ENCODE measurements at regions not wholly inside any gene's neighbourhood (a gene's known extent, or its start where the extent isn't known, plus 50 kb on each side); places are given as distances from the start of the nearest gene placed in this dataset.

DNA sequence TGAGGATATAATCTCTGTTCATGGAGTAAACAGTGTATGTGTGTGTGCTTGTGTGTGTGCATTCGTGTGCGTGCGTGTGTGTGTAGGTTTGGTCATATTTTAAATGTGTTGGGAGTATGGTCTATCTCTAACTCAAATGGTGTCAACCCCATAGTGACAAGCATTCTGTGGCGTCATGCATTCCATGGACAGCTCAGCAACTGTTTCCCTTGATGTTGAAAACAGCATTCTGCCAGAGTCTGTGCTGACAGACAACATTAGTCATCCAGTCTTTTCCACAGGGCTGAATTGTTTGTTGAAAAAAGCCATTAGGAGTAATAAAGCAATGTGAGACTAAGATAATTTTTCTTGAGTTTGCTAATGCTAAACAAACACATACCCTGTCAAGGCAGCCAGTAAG, 706.6 kb downstream of the PCDH19 start:
- Histone ChIP-seq H3K4me3 (IDR thresholded peaks at IDR 0.05; ENCODE audit: insufficient read depth, low read depth, low read length) (no peak overlapping the region), H2AFZ (ENCODE audit: low read depth) (no peak overlapping the region), H3K79me2 (ENCODE audit: insufficient read depth, low read depth) (no peaks in the 10 kb centered on the region), H3K4me1 (ENCODE audit: low read depth, poor library complexity, severe bottlenecking) (no peaks in the 10 kb centered on the region), H3K27ac (no peak overlapping the region), H3K4me2 (no peak overlapping the region), H4K20me1 (ENCODE audit: insufficient read depth) (no peaks in the 10 kb centered on the region), H3K36me3 (ENCODE audit: insufficient read depth) (no peaks in the 10 kb centered on the region), H3K9ac (no peak overlapping the region), H3K27me3 (ENCODE audit: insufficient read depth, low read depth) (no peaks in the 10 kb centered on the region)
- TF ChIP-seq, protein P1, sequence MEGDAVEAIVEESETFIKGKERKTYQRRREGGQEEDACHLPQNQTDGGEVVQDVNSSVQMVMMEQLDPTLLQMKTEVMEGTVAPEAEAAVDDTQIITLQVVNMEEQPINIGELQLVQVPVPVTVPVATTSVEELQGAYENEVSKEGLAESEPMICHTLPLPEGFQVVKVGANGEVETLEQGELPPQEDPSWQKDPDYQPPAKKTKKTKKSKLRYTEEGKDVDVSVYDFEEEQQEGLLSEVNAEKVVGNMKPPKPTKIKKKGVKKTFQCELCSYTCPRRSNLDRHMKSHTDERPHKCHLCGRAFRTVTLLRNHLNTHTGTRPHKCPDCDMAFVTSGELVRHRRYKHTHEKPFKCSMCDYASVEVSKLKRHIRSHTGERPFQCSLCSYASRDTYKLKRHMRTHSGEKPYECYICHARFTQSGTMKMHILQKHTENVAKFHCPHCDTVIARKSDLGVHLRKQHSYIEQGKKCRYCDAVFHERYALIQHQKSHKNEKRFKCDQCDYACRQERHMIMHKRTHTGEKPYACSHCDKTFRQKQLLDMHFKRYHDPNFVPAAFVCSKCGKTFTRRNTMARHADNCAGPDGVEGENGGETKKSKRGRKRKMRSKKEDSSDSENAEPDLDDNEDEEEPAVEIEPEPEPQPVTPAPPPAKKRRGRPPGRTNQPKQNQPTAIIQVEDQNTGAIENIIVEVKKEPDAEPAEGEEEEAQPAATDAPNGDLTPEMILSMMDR (conservative IDR thresholded peaks at IDR 0.05; ENCODE audit: low read depth, low read length): no peak

DNA sequence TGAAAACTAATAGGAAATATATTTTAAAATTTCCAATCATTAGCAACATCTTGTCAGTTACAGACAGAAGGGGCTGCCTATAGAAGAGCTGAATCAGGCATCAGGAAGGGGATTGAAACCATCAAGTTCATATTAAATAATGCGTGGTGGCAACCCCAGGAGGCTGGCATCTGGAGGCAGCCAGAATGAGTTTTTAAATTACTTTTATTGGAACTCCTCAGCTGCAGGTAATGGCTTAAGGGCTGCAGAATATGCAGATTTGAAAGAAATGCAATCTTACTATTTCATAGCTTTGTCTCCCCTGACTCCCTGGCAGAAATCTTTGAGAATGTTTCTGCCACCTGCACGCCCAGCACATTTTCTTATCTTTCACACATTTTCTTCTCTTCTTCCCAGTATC, 711.6 kb downstream of the PCDH19 start:
- no peaks in the 10 kb centered on the region for H3K4me1 ChIP-seq (ENCODE audit: low read depth, poor library complexity, severe bottlenecking)
- H4K20me1 ChIP-seq (ENCODE audit: insufficient read depth): no peaks in the 10 kb centered on the region
- H3K79me2 ChIP-seq (ENCODE audit: insufficient read depth, low read depth): no peaks in the 10 kb centered on the region
- H3K4me2 ChIP-seq: no peak overlapping the region
- H3K27ac ChIP-seq: no peak overlapping the region
- H2AFZ ChIP-seq (ENCODE audit: low read depth): no peak overlapping the region
- H3K9ac ChIP-seq: no peak overlapping the region
- H3K36me3 ChIP-seq (ENCODE audit: insufficient read depth): no peaks in the 10 kb centered on the region
- TF ChIP-seq, protein P1 (conservative IDR thresholded peaks at IDR 0.05; ENCODE audit: low read depth, low read length): no peak
- H3K27me3 ChIP-seq (ENCODE audit: insufficient read depth, low read depth): no peaks in the 10 kb centered on the region
- H3K4me3 ChIP-seq (IDR thresholded peaks at IDR 0.05; ENCODE audit: insufficient read depth, low read depth, low read length): no peak overlapping the region

DNA sequence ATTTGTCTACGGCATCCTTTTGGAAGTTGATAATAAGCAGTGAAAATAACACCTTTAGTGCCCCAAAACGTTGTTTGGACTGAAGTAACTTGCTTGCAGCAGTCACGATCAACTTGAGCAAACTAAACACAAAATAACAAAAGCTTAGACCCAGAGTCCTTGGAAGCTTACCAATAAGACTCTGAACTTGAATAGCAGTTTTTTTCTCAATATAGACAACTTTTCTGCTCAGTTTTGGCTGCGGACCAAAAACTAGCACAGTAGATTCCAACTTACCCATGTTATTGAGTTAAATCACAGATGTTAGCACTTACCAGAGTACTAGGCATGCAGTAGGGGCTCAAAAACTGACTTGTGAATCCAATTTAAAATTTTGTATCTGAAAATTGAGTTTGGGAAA, 746.9 kb downstream of the PCDH19 start:
- H2AFZ ChIP-seq (ENCODE audit: low read depth): no peak overlapping the region
- H3K27me3 ChIP-seq (ENCODE audit: insufficient read depth, low read depth): no peaks in the 10 kb centered on the region
- no peak overlapping the region for H3K4me2 ChIP-seq
- no peaks in the 10 kb centered on the region for H3K79me2 ChIP-seq (ENCODE audit: insufficient read depth, low read depth)
- H3K9ac ChIP-seq: no peak overlapping the region
- no peak overlapping the region for H3K4me3 ChIP-seq (IDR thresholded peaks at IDR 0.05; ENCODE audit: insufficient read depth, low read depth, low read length)
- H3K27ac ChIP-seq: no peak overlapping the region
- no peaks in the 10 kb centered on the region for H3K36me3 ChIP-seq (ENCODE audit: insufficient read depth)
- TF ChIP-seq, protein P1 (conservative IDR thresholded peaks at IDR 0.05; ENCODE audit: low read depth, low read length): no peak
- H3K4me1 ChIP-seq (ENCODE audit: low read depth, poor library complexity, severe bottlenecking): no peaks in the 10 kb centered on the region
- no peaks in the 10 kb centered on the region for H4K20me1 ChIP-seq (ENCODE audit: insufficient read depth)

DNA sequence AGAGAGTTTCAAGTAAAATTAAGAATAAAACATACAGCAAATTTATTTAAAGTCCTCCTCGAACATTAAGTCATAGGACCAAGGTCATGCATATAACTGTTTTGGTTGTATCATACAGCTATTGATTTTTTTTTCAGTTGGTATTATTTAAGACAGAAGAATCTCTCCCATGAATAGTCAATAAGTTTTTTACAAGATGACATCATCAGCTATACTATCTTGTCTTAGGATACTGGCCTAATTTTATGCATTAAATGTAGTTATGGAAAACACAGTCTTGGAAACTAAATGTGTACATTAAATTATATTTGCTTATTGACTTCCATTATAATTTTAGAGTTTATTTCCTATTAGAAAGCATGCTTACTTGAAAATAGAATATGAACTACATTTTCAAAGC, 755.9 kb downstream of the PCDH19 start:
- H3K27ac ChIP-seq: no peak overlapping the region
- TF ChIP-seq, protein P1 (conservative IDR thresholded peaks at IDR 0.05; ENCODE audit: low read depth, low read length): no peak
- no peaks in the 10 kb centered on the region for H3K27me3 ChIP-seq (ENCODE audit: insufficient read depth, low read depth)
- no peaks in the 10 kb centered on the region for H3K36me3 ChIP-seq (ENCODE audit: insufficient read depth)
- H3K4me3 ChIP-seq (IDR thresholded peaks at IDR 0.05; ENCODE audit: insufficient read depth, low read depth, low read length): no peak overlapping the region
- H4K20me1 ChIP-seq (ENCODE audit: insufficient read depth): no peaks in the 10 kb centered on the region
- H2AFZ ChIP-seq (ENCODE audit: low read depth): no peak overlapping the region
- H3K4me2 ChIP-seq: no peak overlapping the region
- H3K4me1 ChIP-seq (ENCODE audit: low read depth, poor library complexity, severe bottlenecking): no peaks in the 10 kb centered on the region
- H3K79me2 ChIP-seq (ENCODE audit: insufficient read depth, low read depth): no peaks in the 10 kb centered on the region
- H3K9ac ChIP-seq: no peak overlapping the region

DNA sequence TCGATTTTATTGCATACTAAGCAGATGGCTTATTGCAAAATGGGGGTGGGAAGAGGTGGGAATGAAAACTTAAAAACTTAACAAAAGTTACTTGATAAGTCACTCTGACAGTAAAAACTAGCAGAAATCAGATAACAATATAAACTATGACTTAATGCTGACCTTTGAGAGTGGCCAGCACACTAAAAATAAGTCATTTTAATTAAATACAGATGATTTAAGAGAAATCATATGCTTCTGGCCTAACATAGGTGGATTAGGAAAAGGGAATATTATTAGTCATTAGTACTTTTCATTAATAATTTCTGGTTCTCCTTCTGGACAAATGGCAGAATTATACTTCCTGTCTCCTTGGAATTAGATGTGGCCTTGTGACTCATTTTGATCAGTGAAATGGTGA, 756.7 kb downstream of the PCDH19 start:
- no peaks in the 10 kb centered on the region for H3K79me2 ChIP-seq (ENCODE audit: insufficient read depth, low read depth)
- no peak overlapping the region for H3K9ac ChIP-seq
- no peak overlapping the region for H3K4me3 ChIP-seq (IDR thresholded peaks at IDR 0.05; ENCODE audit: insufficient read depth, low read depth, low read length)
- TF ChIP-seq, protein P1 (conservative IDR thresholded peaks at IDR 0.05; ENCODE audit: low read depth, low read length): no peak
- H3K27ac ChIP-seq: no peak overlapping the region
- H4K20me1 ChIP-seq (ENCODE audit: insufficient read depth): no peaks in the 10 kb centered on the region
- H3K4me1 ChIP-seq (ENCODE audit: low read depth, poor library complexity, severe bottlenecking): no peaks in the 10 kb centered on the region
- no peaks in the 10 kb centered on the region for H3K27me3 ChIP-seq (ENCODE audit: insufficient read depth, low read depth)
- no peaks in the 10 kb centered on the region for H3K36me3 ChIP-seq (ENCODE audit: insufficient read depth)
- no peak overlapping the region for H2AFZ ChIP-seq (ENCODE audit: low read depth)
- H3K4me2 ChIP-seq: no peak overlapping the region

Measured in KMS-11 (cell line).